ENCODE measurements at regions not wholly inside any gene's neighbourhood (a gene's known extent, or its start where the extent isn't known, plus 50 kb on each side); places are given as distances from the start of the nearest gene placed in this dataset.
"Not testable (repeated sequence)": the region's sequence is repeated elsewhere in the genome, so short reads cannot be mapped to it uniquely, and the experiment has no call there.

DNA sequence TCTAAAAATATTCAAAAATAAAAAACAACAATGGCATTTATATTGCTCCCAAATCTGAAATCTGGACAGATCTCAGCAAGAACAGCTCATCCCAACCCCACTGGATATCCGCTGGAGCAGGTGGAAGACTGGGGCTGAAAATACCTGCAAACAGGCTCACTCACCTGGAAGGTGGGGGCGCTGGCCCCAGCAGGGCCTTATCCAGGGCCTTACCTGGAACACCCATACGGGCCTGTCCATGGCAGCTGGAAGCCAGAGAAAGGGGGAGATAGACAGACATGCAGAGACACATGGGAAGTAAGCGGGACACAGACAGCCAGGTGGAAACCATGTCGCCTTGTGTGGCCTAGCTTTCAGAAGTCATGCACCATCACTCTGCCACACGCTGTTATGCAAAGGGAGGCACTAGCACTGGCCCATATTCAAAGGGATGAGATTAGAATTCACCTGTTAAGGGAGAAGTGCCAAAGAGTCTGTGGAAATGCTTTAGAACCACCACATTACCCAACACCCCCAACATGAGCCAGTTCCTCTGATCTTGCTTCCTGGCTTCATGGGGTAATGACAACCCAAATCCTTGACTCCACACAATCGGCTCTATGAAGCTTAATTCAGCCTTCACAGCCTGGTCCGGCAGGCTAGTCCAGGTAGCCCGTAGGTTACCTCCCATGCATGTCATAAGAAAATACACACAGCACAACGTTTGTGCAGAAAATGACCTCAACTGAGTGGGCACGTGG, 99.0 kb upstream of the CDYL start:
- DNase-seq (ENCODE audit: low read depth): no peak

DNA sequence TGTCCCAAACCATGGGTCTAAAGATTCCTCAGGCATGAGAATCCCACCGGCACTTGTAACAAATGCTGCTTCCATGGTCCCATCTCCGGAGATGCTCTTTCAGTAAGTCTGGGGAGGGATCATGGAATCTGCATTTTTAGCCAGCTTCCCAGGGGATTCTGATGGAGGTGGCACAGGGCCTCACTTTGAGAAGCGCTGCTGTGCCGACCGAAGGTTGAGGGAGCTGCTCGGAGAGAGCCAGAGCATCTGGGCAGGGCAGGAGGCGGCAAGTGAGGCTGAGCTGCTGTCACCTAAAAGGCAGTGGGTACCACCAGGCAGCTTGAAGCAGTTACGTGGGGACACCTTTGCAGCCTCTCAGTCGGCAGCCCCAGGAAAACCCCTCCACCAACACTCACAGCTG, 100.2 kb upstream of the CDYL start:
- DNase-seq (ENCODE audit: low read depth): no peak

DNA sequence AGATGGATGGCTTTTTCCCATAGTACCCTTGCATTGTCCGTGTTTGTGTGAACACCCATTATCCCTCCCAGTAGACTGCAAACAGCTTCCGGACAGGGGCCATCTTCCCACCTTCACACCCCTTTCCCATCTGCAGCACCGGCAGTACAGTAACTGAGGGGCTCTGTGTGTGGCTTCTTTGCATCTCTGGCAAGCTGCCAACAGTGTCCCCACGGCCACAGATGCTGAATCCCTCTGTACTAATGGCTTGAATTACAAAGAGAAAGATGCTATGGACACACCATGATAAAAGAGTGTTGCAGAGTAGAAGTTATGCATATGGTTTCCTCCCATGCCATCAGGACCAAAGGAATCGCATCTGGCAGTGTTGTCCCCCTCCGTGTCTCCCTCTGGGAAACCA, 101.1 kb upstream of the CDYL start:
- no peak for DNase-seq (ENCODE audit: low read depth)

DNA sequence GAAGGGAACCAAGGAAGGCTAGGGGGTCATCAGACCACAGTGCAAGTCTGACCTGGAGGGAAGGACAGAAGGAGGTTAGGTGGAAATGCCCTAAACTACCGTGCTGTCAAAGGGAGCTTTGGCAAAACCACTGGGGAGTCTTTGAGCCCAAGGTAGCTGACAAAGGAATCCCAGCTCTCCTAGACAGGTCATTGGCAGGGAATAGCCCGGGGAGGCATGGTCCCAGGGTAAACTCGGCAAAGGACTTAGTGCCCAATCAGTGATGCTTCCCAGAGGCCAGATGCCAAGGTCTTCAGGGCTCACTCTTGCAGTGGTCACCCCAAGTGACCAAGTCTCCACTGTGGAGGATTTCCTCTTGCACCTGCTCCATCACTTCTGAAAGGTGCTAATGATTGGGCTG, 102.3 kb upstream of the CDYL start:
- no peak for DNase-seq (ENCODE audit: low read depth)

DNA sequence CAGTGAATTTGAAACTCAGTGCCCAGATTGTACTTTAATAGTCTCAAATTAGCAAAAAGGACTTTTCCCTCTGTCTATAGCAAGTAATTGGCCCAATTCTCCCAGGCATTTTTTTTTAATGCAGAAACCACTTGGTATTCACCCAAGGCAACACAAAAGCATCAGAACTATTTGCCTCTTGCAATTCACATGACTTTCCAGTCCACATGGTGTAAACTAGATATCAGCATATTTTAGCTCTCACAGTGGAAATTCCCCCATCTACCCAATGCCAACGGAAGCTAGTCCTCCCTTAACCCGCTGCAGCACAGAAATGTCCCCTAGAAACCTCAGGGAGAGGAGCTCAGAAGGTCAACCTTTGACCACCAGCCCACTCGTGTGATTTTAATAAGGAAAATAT, 103.4 kb upstream of the CDYL start:
- DNase-seq (ENCODE audit: low read depth): peak; percentile 46

DNA sequence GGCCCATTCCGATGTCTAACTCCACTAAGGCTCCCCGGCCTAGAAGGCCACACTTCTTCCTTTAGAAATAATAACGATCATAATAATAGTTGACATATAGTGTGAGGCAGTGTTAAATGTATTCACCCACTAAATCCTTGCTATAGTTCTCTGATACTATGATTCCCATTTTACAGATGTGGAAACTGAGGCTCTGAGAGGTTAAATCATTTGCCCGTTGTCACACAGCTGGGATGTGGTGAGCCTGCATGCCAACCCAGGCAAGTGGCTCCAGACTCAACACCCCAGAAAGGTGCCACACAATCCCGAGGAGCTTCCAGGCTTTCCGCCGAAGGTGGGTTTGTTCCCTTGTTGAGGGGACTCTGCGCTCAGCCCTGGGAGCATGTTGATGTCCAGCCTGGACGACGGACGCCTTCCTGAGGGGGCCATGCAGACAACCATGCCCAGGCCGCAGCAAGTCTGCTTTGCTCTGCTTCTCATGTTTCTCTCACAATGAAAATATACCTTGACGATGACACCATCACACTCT, 104.6 kb upstream of the CDYL start:
- no peak for DNase-seq (ENCODE audit: low read depth)

DNA sequence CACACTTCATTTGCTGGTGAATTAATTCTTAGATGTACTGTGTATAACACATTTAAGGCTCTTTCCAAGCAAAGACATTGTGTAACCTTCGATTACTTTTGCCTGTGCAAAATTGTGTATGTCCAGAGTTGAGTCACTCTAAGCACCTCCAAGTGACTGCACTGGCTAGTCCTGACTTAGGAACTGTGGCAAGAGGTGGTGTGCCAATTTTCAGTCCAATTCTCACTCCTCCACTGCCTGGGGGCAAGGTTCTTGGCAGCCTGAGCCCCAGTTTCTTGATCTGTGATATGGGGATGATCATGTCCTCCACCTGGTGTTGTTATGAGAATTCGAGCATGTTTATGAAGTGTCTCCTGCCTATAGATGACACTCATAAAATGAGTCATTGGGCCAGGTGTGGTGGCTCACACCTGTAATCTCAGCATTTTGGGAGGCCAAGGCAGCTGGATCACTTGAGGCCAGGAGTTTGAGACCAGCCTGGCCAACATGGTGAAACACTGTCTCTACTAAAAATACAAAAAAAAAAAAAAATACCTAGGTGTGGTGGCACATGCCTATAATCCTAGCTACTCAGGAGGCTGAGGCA, 105.3 kb upstream of the CDYL start:
- DNase-seq (ENCODE audit: low read depth): no peak

DNA sequence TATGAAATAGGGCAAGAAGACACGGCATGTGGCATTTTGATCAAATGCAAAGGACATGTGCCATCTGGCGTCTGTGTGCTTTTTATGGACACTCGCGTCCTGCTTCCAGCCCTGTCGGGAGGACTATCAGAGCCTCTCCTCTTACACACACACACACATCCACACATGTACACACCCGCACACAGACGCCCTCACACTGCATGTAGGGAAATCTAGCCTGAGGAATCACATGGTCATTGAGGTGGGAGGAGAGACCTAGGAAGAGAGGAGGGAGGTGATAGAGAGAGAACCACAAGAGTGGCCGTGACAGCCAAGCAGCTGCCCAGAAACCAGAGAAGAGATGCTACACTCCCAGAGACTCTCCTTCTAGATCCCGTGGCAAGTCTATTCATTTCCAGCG, 105.9 kb upstream of the CDYL start:
- DNase-seq (ENCODE audit: low read depth): no peak

DNA sequence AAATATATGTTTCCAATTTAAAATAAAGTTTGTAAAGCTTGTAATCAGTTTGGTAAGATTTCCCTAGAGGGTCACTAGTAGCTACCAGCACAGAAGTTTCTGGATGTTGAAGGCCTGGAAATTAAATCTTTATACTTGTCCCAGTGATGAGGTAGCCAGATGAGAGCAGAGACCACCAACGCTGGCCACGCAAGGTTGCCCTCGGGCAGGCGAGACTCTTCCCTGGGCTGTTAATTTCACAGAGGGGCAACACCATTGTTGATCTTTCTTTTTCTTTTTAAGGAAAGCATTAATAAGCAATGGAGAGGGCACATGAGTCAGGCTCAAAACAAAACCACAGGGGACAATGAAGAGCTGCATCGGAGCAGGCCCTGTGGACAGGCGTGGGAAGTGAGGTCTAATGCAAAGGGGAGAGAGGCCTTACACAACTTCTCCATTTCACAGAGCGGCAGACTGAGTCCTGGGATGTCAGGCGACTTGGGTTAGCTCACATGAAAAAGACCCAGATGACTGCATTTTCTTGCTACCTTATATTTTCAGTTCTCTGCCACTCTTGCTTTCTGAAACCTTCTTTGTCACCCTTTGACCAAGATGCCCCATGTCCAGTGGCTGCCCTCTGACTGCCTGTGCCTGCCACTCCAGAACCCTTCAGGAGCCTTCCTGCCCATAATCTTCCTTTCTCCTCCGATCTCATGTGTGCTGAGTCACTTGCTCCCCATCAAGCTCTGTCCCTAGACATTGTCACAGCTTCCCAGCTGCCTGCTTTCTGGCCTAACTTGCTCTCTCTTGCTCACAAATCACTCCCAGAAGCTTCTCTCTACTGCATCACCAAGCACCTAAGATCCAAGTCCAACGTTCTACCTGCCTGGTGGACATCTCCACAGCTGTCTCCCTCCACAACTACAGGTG, 107.7 kb upstream of the CDYL start:
- DNase-seq (ENCODE audit: low read depth): peak; percentile 28

DNA sequence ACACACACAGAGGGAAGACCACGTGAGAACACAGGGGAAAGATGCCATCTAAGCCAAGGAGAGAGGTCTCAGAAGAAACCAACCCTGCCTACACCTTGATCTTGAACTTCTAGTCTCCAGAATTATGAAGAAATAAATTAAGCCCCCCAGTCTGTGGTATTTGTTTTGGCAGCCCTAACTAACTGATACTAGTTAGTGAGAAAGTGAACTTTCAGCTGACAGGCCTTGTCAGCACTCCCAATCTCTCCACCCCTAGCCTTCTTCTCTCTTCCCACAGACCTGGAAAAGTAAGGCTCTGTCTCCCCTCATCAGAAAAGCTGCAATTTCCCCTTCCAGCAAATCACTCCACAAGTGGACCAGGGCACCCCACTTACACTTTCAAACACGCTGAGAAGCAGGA, 108.6 kb upstream of the CDYL start:
- DNase-seq (ENCODE audit: low read depth): no peak

DNA sequence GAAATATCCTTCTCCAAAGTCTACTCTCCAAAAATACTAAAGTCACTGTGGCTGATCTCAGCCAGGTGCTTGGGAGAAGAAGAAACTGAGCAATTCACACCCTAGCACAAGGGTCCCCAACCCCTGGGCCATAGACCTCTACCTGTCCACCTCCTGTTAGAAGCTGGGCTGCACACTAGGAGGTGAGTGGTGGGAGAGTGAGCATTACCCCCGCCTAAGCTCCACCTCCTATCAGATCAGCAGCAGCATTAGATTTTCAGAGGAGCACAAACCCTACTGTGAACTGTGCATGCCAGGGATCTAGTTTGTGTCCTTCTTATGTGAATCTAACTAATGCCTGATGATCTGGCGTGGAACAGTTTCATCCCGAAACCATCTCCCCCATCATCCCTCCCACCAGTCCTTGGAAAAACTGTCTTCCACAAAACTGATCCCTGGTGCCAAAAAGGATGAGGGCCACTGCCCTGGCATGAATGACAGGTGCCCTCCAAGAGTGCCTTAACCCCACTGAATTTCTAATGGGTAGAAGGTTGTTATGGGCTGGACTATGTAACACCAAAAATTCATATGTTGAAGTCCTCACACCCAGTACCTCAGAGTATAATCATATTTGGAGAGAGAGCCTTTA, 109.2 kb upstream of the CDYL start:
- DNase-seq (ENCODE audit: low read depth): no peak

DNA sequence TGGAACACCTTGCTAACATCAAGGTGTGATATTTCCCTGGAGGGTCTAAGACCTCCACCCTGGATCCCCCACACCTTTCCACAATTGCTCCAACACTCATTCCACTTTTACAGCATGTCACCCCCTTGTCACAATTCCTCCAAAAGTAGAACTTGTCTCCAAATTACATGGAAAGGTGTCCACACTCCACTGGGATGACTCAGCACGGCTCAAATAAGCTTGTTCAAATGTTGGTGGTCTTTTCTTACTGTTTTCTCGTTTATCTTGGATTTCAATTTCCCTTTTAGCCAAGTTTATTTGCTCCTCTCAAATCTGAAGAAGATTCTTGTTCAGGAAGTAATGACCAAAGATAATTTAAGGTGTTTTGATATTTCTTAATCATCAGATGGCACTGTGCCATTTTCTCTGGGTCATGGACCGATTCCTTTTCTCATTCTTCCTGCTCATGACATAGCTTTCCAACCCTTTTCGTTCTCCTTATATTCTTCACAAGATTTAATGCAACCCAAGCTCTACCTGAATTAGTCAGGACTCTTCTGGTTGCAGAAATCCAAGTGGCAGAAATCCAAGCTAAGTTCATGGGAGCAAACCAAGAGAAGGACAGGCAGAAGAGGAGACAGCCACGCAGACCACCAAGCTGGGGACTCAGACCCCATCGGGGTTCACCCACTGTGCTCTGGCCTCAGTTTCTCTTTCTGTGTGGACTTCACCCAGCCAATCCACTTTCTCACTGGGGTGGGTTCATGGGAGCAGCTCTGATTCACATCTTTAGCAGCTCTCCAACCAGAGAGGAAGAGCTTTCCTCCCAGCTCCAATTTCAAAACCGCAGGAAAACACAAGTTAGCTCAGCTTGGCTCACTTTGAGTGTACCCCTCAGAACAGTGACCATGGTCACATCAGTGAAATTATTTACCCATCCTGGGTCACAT, 110.5 kb upstream of the CDYL start:
- peak; percentile 68 for DNase-seq (ENCODE audit: low read depth)

DNA sequence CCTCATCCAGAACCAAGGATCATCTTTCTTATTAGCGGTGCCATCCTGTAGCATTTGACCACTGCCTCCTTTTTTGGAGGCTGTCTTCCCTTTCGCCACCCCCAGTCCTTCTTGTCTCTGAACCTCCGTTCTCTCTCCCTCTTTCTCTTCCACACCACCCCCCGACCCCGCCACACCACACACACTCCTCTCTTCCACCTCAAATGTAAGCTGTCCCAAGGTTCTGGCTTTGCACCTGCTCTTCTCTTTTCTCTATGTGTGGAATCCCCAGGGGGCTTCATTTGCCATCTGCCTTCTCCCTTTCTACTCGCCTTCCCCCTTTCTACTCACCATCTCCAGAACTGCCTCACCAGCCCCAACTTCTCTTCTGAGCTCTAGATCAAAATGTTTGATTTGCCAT, 111.3 kb upstream of the CDYL start:
- no peak for DNase-seq (ENCODE audit: low read depth)

DNA sequence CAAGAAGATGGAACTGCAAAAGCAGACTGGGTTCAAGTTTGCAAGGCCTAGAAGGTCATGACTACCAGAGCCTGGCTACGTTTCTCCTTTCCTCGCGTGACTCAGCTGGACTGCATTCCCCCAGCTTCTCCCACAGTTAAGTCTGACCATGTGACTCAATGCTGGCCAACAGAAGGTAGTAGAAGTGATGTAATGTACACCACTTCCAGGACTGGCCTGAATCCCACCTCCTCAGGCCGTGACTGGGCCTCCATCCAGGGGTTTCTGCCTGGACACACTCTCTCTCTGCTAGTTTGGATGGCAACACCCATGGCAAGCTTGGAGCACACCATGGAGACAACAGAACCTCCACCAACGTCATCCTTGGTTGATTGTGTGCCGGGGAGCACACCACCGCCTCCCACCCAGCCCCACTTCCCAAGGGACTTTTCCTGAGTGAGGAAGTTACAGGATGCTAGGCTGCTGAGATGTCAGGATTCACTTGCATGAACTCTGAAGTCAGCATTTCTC, 112.0 kb upstream of the CDYL start:
- DNase-seq (ENCODE audit: low read depth): peak; percentile 88

DNA sequence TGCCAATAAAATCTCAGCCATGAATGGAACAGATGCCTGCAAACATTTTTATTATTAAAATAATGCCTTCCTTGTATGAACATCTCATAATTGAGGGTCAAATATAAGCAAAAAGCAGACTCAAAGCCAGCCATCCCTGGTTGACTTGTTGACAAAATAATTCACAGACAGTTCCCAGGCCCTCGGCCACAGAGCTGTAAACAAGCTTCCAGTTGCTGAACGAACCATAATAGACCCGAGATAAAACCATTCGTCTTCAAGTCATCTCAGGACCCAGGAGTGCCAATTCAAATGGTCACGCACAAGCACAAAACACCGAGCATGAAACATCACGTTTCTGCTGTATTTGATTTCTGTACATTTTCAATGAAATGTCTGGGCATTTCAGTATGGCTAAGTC, 113.3 kb upstream of the CDYL start:
- no peak for DNase-seq (ENCODE audit: low read depth)

DNA sequence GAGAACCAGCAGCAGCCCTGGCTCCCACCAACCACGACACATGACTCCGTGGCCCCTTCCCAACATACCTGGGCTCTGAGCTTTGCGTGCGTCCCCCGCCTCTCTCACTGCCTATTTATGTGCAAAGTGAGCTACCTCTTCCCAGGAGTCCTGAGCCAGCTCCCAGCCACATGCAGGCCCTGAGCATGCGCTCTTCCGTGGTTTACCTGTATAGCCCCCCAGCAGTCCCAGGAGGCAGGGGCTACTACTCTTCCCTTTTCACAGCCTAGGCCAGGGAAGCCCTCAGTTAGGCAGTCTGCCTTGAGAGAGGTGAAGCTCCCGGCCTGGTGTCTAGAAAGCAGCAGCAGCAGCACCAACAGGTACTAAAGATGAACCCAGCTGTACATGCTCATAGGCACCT, 114.8 kb upstream of the CDYL start:
- no peak for DNase-seq (ENCODE audit: low read depth)

DNA sequence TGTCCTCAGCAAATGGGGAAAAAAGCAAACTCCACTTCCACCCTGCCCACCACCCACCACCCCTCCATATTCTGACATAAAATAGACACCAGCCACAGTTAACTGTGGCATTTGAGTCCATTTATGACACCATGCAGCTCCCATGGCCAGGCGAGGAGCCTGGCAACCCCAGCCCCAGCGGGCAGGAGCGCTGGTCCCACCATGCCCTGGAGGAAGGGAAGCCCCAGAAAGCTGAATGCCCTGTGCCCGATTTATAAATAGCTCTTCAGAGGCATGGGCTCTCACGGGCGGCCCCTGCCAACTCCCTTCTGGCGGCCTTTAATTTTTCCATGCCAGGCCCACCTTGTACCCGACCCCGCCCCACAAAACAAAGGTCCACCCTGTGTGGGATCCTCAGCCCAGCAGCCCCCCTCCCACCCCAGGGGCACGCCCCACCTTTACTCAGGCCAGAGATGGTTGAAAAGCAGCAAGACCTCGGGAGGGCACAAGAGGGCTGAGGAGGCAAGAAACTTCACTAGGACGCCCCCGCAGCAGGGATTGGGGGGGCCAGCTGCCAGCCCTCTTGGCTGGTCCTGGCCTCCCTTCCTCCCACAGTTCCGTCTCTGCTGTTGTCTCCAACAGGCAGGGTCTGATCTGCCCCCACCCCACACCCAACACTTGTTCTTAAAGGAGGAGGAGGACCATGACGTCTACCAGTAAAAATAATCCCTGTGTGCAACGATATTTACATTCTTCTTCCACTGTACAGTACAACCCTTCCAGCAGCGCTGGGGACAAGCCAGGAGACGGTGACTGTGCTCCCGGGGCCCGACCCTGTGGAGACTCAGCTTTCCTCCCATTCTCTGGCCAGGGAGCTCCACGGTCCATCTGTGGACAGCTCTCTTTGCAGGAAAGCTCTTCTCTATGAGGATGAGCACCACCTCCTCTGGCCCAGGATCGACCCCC, 115.6 kb upstream of the CDYL start:
- DNase-seq (ENCODE audit: low read depth): no peak

DNA sequence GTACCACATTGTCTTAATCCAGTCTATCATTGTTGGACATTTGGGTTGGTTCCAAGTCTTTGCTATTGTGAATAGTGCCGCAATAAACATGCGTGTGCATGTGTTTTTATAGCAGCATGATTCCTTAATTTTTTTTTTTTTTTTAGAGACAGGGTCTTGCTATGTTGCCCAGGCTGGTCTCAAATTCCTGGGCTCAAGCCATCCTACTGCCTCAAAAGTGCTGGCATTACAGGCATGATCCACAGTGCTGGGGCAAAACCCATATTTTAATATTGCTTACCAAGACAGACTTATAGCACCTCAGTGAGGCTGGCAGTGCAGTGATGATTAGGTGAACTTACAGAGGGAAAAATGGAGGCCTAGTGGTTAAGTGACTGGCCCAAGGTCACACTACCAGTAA, 116.5 kb upstream of the CDYL start:
- DNase-seq (ENCODE audit: low read depth): not testable (repeated sequence)

DNA sequence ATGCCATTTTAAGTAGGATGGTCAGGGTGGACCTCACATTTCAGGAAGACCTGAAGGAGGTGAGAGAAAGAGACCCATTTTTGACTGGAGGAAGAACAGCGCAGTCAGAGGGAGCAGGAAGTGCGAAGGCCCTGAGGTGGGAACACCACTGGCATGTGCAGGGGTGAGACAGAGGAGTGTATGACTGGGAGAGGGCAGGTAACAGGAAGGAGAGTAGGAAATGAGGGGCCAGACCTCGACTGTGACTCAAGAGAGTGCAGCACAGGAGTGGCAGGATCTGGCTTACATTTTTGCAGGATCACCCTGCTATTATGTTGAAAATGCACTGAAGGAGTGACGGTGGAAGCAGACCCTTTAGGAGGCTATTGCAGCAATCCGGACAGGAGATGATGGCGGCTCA, 117.7 kb upstream of the CDYL start:
- no peak for DNase-seq (ENCODE audit: low read depth)

DNA sequence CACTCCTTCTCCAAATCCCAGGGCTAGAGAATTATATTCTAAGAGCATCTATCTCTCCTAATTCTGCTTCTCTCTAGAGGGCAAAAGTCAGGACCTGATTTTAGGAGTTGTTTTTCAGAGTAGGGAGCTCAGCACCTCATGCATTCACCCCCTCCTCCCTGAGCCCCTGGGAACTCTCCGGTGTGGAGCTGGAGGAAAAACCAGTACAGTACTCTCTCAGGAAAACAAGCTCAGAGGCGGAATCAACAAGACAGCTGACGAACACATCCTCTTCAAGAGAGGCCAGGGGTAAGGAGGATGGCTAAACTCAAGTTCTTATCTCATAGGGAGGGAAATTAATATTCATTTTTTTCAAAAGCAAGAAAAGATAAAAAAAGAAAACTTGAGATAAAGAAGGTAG, 120.1 kb upstream of the CDYL start:
- no peak for DNase-seq (ENCODE audit: low read depth)
